SJCRH30 (cell line): ENCODE measurements at regions not wholly inside any gene's neighbourhood (a gene's known extent, or its start where the extent isn't known, plus 50 kb on each side); places are given as distances from the start of the nearest gene placed in this dataset.
"Not testable (repeated sequence)": the region's sequence is repeated elsewhere in the genome, so short reads cannot be mapped to it uniquely, and the experiment has no call there.

Source experiments
- DNase-seq, 2 experiments: peaks; one replicate each; pipeline ENCODE4 v3.0.0-alpha.2; 2015 to 2020
- H3K27ac ChIP-seq: fragments of 250-450 bp; sonication (Bioruptor Pico); 2 replicates; pipeline ENCODE4 v1.5.1; 2020; ENCODE audit warnings: mild to moderate bottlenecking, moderate library complexity
- H3K27me3 ChIP-seq: fragments of 250-450 bp; sonication (Bioruptor Pico); 2 replicates; pipeline ENCODE4 v1.5.1; 2020; ENCODE audit warnings: mild to moderate bottlenecking, moderate library complexity
- H3K36me3 ChIP-seq: fragments of 250-450 bp; sonication (Bioruptor Pico); 2 replicates; pipeline ENCODE4 v1.5.1; 2020; ENCODE audit warnings: mild to moderate bottlenecking, moderate library complexity
- H3K4me1 ChIP-seq: fragments of 250-450 bp; sonication (Bioruptor Pico); 2 replicates; pipeline ENCODE4 v1.5.1; 2020; ENCODE audit warnings: mild to moderate bottlenecking, moderate library complexity
- H3K4me3 ChIP-seq: fragments of 250-450 bp; sonication (Bioruptor Pico); 2 replicates; pipeline ENCODE4 v1.5.1; 2020; ENCODE audit warnings: mild to moderate bottlenecking, moderate library complexity
- H3K9me3 ChIP-seq: fragments of 250-450 bp; sonication (Bioruptor Pico); replicated peaks from 2 replicates; pipeline ENCODE4 v1.5.1; 2020; ENCODE audit warnings: mild to moderate bottlenecking, moderate library complexity

DNA sequence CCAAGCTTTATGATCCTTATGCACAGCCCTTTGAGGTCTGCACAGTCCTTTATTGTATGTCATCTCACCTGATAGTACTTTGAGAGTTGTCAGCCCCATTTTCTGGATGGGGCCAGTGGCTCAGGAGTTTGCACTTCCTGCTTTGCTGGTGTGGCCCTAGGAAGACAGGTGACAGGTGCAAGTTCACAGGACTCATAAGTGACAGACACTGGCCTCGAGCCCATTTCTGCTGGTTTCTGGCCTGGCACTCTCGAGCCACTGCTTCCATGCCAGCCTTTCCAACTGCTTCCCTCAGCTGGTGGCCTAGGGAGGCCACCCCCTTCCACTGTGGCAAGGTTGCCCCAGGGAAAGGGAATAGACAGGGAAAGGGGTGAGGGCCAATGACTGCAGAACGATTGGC lies 84.4 kb upstream of the CCL1 start:
- H3K27me3 ChIP-seq: peaks cover 24% of the 10 kb centered on the region; the same call in 1 of the 2 replicates
- no peak overlapping the region for H3K27ac ChIP-seq
- no peaks in the 10 kb centered on the region for H3K4me1 ChIP-seq
- H3K36me3 ChIP-seq: no peaks in the 10 kb centered on the region
- DNase-seq: no peak
- no peaks in the 10 kb centered on the region for H3K9me3 ChIP-seq
- H3K4me3 ChIP-seq: no peak overlapping the region

DNA sequence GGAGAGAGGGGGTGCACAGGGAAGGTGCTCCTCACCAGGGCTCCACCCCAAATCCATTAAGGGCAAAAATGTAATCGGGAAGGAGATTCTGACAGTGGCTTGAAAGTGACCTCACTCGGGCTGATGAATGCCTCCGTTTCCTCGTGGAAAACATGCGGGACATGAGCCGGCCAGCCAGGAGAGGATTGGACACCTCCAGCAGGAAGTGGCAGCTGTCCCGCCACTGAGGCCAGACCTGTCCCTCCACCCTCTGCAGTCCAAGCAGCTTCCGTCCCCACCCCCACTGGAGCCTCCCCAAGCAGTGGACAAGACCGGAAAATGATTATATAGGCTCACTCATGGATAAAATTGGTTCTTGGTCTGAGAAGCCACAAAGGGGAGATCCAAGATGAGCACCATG lies 82.1 kb upstream of the CCL1 start:
- H3K36me3 ChIP-seq: no peaks in the 10 kb centered on the region
- no peaks in the 10 kb centered on the region for H3K4me1 ChIP-seq
- H3K27ac ChIP-seq: no peak overlapping the region
- DNase-seq: no peak
- no peaks in the 10 kb centered on the region for H3K9me3 ChIP-seq
- peaks cover 28% of the 10 kb centered on the region; the same call in 1 of the 2 replicates for H3K27me3 ChIP-seq
- no peak overlapping the region for H3K4me3 ChIP-seq

DNA sequence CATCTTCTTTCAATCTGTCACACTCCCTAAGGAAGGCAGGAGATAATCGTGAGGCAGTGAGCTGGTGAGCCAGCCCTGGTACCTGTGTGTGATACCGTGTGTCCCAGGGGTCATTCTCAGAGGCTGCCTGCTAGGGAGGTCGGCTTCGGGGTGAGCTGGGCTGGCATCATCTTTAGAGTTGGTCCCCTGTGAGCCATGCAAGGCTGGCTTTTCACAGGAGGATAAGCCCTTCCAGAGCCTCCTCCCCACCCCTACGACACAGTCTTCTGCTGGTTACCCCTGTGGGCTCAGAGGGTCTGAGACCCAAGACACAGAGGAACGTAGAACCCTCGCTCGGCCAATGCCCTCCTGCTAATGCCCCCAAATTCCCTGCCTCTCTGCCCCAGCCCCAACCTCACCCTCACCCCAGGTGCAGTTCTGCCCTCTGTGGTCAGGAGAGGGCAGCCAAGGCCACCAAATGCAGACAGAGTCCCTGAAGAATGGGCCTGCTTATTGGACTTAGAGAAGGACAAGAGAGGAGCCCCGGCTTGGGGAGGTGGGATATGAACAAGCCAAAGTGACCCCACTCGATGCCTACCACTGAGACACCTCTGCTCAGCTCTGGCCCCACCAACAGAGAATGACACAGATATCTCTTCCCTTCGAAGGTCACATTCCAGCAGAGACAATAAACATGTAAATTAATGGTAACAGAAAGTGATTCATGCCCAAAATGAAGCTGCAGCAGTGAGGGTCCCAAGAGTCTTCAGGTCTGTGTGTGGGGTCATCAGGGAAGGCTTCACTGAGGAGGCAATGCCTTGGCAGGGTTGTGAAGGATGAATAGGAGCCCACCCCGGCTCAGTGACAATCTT lies 80.8 kb upstream of the CCL1 start:
- H3K36me3 ChIP-seq: no peaks in the 10 kb centered on the region
- H3K4me1 ChIP-seq: no peaks in the 10 kb centered on the region
- H3K27me3 ChIP-seq: peaks cover 32% of the 10 kb centered on the region; the same call in 1 of the 2 replicates
- peak in 1 of 2 experiments; percentile 15 for DNase-seq
- no peak overlapping the region for H3K27ac ChIP-seq
- no peaks in the 10 kb centered on the region for H3K9me3 ChIP-seq
- H3K4me3 ChIP-seq: no peak overlapping the region

DNA sequence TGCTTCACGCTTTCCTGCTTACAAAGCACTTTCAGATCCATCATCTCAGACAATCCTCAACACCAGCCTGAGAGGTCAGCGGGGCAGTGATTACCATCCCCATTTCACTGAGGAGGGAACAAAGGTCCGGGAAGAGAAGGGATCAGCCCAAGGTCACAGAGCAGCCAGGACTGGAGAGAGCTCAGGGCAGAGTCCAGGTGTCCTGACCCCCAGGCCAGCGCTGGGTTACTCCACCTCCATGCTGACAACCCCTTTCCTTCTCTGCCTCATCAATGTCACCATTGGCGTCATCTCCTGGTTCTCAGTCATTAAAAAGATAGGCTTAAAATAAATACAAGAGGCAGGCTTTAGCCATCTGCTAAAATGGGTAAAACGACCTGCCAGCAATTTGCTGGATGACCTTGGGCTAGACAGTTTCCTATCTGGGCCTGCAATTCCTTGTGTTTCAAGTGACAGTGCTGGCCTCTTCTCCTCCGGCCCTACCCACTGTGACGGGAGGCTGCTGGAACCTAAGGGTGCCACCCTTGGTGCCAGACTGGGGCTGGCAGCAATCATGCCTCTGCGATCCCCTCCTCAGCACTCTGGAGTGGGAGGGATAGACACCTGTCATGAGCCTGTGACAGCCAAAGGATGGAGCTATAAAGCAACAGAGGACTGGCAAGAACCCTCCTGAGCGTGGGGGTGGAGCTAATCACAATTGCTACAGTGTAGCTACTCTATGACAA lies 79.5 kb upstream of the CCL1 start:
- Histone ChIP-seq H3K9me3 (no peaks in the 10 kb centered on the region), H3K4me1 (no peaks in the 10 kb centered on the region), H3K27ac (no peak overlapping the region), H3K4me3 (no peak overlapping the region), H3K27me3 (peaks cover 33% of the 10 kb centered on the region; the same call in 1 of the 2 replicates), H3K36me3 (no peaks in the 10 kb centered on the region)
- no peak for DNase-seq

DNA sequence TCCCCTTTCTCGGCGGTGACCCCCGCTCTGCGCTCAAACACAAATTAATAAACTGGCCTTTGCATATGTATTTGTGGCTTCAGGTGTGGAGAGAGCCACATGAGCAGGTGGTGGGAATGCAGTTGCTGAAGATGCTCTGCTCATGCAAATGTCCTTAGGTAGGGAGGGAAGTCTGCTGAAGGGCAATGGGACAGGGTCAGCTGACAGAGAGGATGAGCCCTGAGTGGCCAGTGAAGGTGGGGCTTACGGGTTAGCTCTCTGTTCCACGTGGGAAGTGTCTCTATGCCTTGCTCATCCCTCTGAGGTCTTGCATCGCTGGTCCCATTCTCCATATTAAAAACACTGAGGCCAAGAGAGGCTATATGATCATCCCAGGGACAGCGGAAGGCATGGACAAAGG lies 74.2 kb upstream of the CCL1 start:
- no peak for DNase-seq
- Histone ChIP-seq H3K4me1 (no peaks in the 10 kb centered on the region), H3K36me3 (no peaks in the 10 kb centered on the region), H3K9me3 (no peaks in the 10 kb centered on the region), H3K4me3 (no peak overlapping the region), H3K27ac (no peak overlapping the region), H3K27me3 (peaks cover 15% of the 10 kb centered on the region; the same call in 1 of the 2 replicates)

DNA sequence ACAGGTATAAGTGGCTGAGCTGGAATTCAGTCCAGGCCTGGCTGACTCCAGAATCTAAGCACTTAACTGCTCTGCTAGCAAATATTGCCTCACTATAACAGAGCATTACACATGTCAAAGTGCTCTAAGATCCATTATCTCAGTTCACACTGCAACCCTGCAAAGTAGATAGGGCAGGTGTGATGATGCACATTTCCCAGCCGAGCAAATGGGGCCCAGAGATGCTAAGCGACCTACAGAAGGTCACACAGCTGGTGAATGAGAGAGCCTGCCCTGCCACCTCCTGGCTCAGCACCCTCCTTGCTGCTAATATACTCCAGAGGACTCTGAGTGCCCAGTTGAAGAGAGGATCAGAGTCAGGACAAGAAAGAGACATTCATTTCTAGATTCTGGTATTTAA lies 73.6 kb upstream of the CCL1 start:
- H3K4me3 ChIP-seq: no peak overlapping the region
- H3K4me1 ChIP-seq: no peaks in the 10 kb centered on the region
- no peaks in the 10 kb centered on the region for H3K36me3 ChIP-seq
- peaks cover 15% of the 10 kb centered on the region; the same call in 1 of the 2 replicates for H3K27me3 ChIP-seq
- no peak overlapping the region for H3K27ac ChIP-seq
- H3K9me3 ChIP-seq: no peaks in the 10 kb centered on the region
- no peak for DNase-seq

DNA sequence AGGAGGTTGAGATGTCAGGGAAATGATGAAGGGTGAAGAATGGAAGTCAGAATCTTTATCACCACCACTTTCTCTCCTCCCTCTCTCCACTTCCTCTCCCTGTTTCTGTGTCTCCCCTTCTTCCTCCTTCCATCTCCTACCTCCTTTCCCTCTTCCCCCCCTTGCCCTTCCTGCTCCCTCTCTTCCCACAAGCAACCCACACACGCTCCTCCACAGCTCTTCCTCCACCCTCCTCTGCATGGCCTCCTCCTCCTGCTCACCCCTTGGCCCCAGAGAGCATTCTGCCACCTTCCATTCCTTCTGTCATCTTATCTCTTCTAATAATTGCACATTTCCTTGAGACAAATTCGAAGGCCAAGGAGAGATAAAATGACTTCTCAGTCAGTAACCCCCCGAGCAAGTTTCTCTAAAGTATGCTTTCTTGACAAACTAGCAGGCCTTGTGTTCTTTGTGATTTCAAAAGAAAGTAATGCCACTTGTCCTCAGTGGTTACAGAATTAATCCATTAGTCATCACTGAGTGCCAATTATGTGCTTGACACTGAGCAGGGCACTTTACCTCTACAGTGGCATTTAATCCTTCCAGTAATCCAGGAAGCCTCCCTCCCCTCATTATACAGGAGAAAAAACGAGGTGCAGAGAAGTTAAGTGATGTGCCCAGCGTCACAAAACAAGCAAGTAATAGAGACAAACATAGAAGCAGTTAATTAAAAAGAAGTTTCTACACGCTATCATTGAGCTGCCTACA lies 72.3 kb upstream of the CCL1 start:
- Histone ChIP-seq H3K4me3 (no peak overlapping the region), H3K27ac (no peak overlapping the region), H3K9me3 (no peaks in the 10 kb centered on the region), H3K27me3 (peaks cover 11% of the 10 kb centered on the region; the same call in 1 of the 2 replicates), H3K4me1 (no peaks in the 10 kb centered on the region), H3K36me3 (no peaks in the 10 kb centered on the region)
- DNase-seq: no peak

DNA sequence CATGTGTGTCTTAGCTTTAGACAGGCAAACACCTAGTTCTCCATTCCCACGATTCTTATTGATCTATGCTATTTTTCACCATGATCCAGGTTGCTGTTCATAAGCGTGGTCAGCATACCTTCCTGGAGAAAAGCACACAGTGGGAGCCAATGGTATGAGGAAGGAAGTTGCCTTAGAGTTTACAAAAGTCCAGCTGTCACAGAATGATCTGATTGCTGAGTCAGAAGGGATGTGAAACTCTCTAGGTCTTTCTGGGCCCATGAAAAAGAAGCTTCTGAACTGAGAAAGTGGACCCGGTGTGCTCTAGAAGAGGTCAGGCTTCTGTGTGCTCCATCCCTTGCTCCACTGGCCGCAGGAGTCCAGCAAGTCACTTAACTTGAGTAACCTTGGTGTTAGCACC lies 71.0 kb upstream of the CCL1 start:
- Histone ChIP-seq H3K27ac (no peak overlapping the region), H3K27me3 (peaks cover 9% of the 10 kb centered on the region; the same call in 1 of the 2 replicates), H3K4me3 (no peak overlapping the region), H3K9me3 (no peaks in the 10 kb centered on the region), H3K36me3 (no peaks in the 10 kb centered on the region), H3K4me1 (no peaks in the 10 kb centered on the region)
- no peak for DNase-seq

DNA sequence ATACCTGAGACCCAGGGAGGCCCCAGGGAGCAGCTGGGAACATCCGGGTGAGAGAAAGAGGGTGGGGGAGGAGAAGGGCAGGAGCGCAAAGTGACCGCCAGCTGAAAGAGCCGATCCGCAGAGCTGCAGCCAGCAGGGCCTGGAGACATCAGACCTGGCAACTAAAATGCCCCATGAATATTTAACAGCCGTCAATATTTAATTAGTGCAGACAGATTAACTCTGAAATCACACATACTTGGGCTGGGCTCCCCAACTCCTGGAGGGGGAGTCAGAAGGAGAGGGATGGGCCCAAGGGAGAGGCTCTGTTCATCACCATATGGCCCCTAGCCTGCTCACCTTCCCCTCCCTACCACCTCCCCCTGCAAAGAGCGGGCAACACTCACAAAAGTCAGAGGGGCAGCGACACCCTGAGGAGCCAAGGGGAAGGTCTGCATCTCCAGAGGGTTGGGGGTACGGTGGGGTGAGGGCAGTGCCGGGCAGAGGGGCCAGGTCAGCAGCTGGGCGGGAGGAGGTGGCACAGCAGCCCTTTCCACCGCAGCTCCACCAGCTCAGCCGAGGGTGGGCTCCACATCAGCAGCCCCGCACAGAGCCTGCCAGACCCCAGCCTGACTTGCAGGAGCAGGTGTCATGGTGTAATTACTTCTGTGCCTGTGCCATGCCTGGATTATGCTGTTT lies 61.9 kb upstream of the CCL1 start:
- no peaks in the 10 kb centered on the region for H3K36me3 ChIP-seq
- no peaks in the 10 kb centered on the region for H3K4me1 ChIP-seq
- no peak overlapping the region for H3K27ac ChIP-seq
- no peak overlapping the region for H3K4me3 ChIP-seq
- H3K9me3 ChIP-seq: no peaks in the 10 kb centered on the region
- DNase-seq: peak in 1 of 2 experiments; percentile 5
- peaks cover 13% of the 10 kb centered on the region; the same call in 1 of the 2 replicates for H3K27me3 ChIP-seq

DNA sequence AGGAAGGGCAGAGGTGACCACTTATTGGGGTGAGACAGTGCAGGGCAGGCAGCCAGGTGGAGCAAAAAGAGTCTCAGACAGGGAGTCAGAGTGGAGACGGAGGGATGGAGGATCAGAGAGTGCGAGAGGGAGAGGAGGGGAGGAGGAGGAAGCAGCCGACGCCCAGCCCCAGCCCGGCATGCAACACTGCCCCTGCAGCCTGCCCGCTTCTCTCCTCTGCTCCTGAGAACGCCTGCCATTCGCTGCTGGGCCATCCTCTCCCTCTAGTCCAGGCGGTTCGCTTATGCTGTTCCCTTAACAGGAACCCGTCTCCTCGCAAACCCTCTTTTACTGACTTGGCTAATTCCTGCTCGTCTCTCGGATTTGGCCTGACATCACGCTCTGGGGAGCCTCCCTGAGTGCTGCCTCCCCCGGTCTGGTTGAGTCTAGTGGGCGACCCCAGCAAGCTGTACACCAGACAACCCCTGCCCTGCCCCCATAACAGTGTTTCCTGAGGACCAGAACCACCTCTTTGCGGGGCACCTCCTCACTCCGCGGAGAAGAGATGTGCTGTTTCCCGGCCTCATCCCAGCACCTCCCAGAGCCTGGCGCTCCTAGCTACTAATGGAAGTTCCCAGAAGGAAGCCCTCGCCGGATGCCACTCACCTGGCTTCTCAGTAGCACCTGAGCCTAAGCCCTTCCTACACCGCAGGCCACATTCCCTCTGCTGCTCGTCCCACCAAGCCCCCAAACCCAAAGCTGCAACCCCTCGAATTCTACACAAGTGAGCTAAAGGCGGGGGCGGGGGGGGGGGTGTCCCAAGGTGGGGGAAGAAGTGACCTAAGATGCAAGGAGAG lies 61.2 kb upstream of the CCL1 start:
- Histone ChIP-seq H3K9me3 (no peaks in the 10 kb centered on the region), H3K27me3 (peaks cover 13% of the 10 kb centered on the region; the same call in 1 of the 2 replicates), H3K4me3 (no peak overlapping the region), H3K27ac (no peak overlapping the region), H3K4me1 (no peaks in the 10 kb centered on the region), H3K36me3 (no peaks in the 10 kb centered on the region)
- DNase-seq: no peak

DNA sequence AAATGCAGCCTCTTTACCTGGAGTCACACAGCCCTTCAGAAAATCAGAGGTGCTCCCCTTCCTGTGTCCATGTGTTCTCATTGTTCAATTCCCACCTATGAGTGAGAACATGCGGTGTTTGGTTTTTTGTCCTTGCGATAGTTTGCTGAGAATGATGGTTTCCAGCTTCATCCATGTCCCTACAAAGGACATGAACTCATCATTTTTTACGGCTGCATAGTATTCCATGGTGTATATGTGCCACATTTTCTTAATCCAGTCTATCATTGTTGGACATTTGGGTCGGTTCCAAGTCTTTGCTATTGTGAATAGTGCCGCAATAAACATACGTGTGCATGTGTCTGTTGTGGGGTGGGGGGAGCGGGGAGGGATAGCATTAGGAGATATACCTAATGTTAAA lies 60.3 kb upstream of the CCL1 start:
- not testable (repeated sequence) for H3K27ac ChIP-seq, H3K4me1 ChIP-seq, H3K36me3 ChIP-seq, H3K4me3 ChIP-seq, H3K9me3 ChIP-seq, DNase-seq
- H3K27me3 ChIP-seq: peaks cover 15% of the 10 kb centered on the region; the same call in 1 of the 2 replicates

DNA sequence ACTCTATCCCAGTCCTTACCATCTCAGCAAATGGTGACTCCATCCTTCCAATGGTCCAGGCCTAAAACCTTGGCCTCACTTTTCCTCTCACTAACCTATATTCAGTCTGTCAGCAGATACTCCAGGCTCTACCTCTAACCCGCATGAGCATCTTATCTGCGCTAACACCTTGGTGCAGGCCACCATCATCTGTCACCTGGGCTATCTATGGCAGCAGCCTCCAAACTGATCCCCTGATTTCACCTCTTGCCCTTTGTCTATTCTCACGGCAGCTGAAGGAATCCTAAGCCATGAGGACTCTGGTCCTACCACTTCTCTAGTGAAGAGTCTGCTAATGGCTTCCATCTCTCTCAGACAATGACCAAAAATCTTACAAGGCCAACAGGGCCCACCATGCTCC lies 57.9 kb upstream of the CCL1 start:
- Histone ChIP-seq H3K4me1 (no peaks in the 10 kb centered on the region), H3K9me3 (no peaks in the 10 kb centered on the region), H3K4me3 (no peak overlapping the region), H3K27ac (no peak overlapping the region), H3K36me3 (no peaks in the 10 kb centered on the region), H3K27me3 (peaks cover 5% of the 10 kb centered on the region; the same call in 1 of the 2 replicates)
- no peak for DNase-seq

DNA sequence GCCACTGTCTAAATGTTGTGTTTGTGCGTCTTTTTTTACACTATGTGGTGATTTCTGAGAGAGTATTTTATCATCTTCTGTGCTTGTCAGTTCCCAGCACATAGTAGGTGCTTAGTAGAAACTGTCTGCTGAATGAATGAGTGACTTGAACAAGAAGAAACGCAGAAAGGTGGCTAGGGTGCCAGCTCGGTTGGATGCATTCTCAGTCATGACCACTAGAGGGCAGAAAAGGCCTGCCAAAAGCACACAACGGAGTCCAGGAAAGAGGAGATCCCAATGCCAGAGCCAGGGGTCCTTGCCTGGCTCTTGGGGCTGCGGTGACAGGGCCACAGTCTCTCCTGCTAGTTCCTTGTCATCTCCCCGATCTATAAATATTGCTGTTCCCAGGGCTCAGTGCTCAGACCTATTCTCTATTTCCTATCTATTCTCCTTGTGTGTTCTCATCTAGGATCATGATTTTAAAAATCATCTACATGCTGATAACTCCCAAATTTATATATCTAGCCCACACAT lies 57.3 kb upstream of the CCL1 start:
- Histone ChIP-seq H3K36me3 (no peaks in the 10 kb centered on the region), H3K4me1 (no peaks in the 10 kb centered on the region), H3K27ac (no peak overlapping the region), H3K9me3 (no peaks in the 10 kb centered on the region), H3K27me3 (peaks cover 3% of the 10 kb centered on the region; the same call in 1 of the 2 replicates), H3K4me3 (no peak overlapping the region)
- DNase-seq: peak; percentile 45 to 81
